ENCODE measurements at regions not wholly inside any gene's neighbourhood (a gene's known extent, or its start where the extent isn't known, plus 50 kb on each side); places are given as distances from the start of the nearest gene placed in this dataset.

GRCh38 chr6:103085801-103086200 lies 1692.3 kb downstream of the GRIK2 start:
- H3K27ac ChIP-seq (ENCODE audit: low read depth in 1 of 2, low read length in 2 of 2) = no peak overlapping the region
- H3K9me3 ChIP-seq (ENCODE audit: control insufficient read depth in 4 of 4, low read length in 3 of 4) = no peaks in the 10 kb centered on the region
- no peaks in the 10 kb centered on the region for H3K4me1 ChIP-seq (ENCODE audit: control insufficient read depth in 4 of 4, insufficient read depth in 4 of 4, low read length in 3 of 4)
- no peak overlapping the region for H3K4me3 ChIP-seq (ENCODE audit: low read depth in 1 of 3, low read length in 3 of 3)
- no peaks in the 10 kb centered on the region for H3K36me3 ChIP-seq (ENCODE audit: control insufficient read depth in 4 of 4, insufficient read depth in 3 of 4, low read depth in 1 of 4, low read length in 3 of 4)
- no peaks in the 10 kb centered on the region for H3K27me3 ChIP-seq (ENCODE audit: control insufficient read depth in 4 of 4, insufficient read depth in 4 of 4, low read length in 3 of 4)
- DNase-seq (ENCODE audit: low spot score) = no peak
- no peak for TF ChIP-seq GABPA (IDR thresholded peaks at IDR 0.05 in 1 of 2, conservative IDR thresholded peaks at IDR 0.05 in 1 of 2)
- no peak overlapping the region for H3K9ac ChIP-seq (ENCODE audit: low read depth in 1 of 2, low read length in 2 of 2)

- no peak for DNase-seq (ENCODE audit: low spot score)
- no peaks in the 10 kb centered on the region for H3K36me3 ChIP-seq (ENCODE audit: control insufficient read depth in 4 of 4, insufficient read depth in 3 of 4, low read depth in 1 of 4, low read length in 3 of 4)
- no peak overlapping the region for H3K9ac ChIP-seq (ENCODE audit: low read depth in 1 of 2, low read length in 2 of 2)
- H3K27ac ChIP-seq (ENCODE audit: low read depth in 1 of 2, low read length in 2 of 2) = no peak overlapping the region
- H3K4me3 ChIP-seq (ENCODE audit: low read depth in 1 of 3, low read length in 3 of 3) = no peak overlapping the region
- 71% methylated on average over 6 of the region's 6 CpGs for WGBS
- TF ChIP-seq GABPA (IDR thresholded peaks at IDR 0.05 in 1 of 2, conservative IDR thresholded peaks at IDR 0.05 in 1 of 2) (no peak), FOXA1 (IDR thresholded peaks at IDR 0.05) (no peak), SP1 (IDR thresholded peaks at IDR 0.05) (no peak), REST (IDR thresholded peaks at IDR 0.05) (no peak), MAX (IDR thresholded peaks at IDR 0.05) (no peak), EGR1 (IDR thresholded peaks at IDR 0.05; ENCODE audit: low read depth in 2 of 2) (no peak), CTCF (IDR thresholded peaks at IDR 0.05; ENCODE audit: low read depth, low read length, missing input control) (no peak), RAD21 (IDR thresholded peaks at IDR 0.05) (no peak), JUND (IDR thresholded peaks at IDR 0.05) (no peak), YY1 (IDR thresholded peaks at IDR 0.05) (no peak), NR2F2 (IDR thresholded peaks at IDR 0.05) (no peak), FOXA2 (IDR thresholded peaks at IDR 0.05) (no peak), ATF3 (IDR thresholded peaks at IDR 0.05) (no peak), RXRA (IDR thresholded peaks at IDR 0.05) (no peak), ZBTB33 (IDR thresholded peaks at IDR 0.05) (no peak), HNF4A (conservative IDR thresholded peaks at IDR 0.05) (no peak), HNF4G (IDR thresholded peaks at IDR 0.05) (no peak)
- H3K4me1 ChIP-seq (ENCODE audit: control insufficient read depth in 4 of 4, insufficient read depth in 4 of 4, low read length in 3 of 4) = no peaks in the 10 kb centered on the region
- H3K9me3 ChIP-seq (ENCODE audit: control insufficient read depth in 4 of 4, low read length in 3 of 4) = peaks cover 0 to 1% (median 0%) of the 10 kb centered on the region in 4 donors
- H3K27me3 ChIP-seq (ENCODE audit: control insufficient read depth in 4 of 4, insufficient read depth in 4 of 4, low read length in 3 of 4) = no peaks in the 10 kb centered on the region
Observed at GRCh38 chr6:103081876-103082630, 1688.5 kb downstream of the GRIK2 start.

All from liver (tissue), 8 donors.